GM19438 (cell line): ENCODE measurements at regions not wholly inside any gene's neighbourhood (a gene's known extent, or its start where the extent isn't known, plus 50 kb on each side); places are given as distances from the start of the nearest gene placed in this dataset.

Experiments
- ATAC-seq: cut with Tn5 transposase; IDR thresholded peaks from one replicate; pipeline ENCODE4 v1.9.1; 2021; ENCODE audit warnings: low read depth; ENCODE audit not compliant: unreplicated experiment

- no peak for ATAC-seq
Measured at GRCh38 chr7:142381727-142382390, 124.0 kb upstream of the PRSS58 start.

- no peak for ATAC-seq
Measured at GRCh38 chr7:142380069-142380468, 122.2 kb upstream of the PRSS58 start.

- ATAC-seq: no peak
Measured at GRCh38 chr7:142379201-142379885, 121.5 kb upstream of the PRSS58 start.

GRCh38 chr7:142377567-142377966 lies 119.7 kb upstream of the PRSS58 start:
- ATAC-seq: no peak

- ATAC-seq: no peak
Measured at GRCh38 chr7:142376356-142376997, 118.6 kb upstream of the PRSS58 start.

GRCh38 chr7:142375710-142376313 lies 118.0 kb upstream of the PRSS58 start:
- ATAC-seq: no peak

GRCh38 chr7:142372727-142373126 lies 114.9 kb upstream of the PRSS58 start:
- no peak for ATAC-seq

GRCh38 chr7:142371586-142372377 lies 113.9 kb upstream of the PRSS58 start:
- no peak for ATAC-seq

GRCh38 chr7:142365410-142365842 lies 107.6 kb upstream of the PRSS58 start:
- ATAC-seq: no peak

GRCh38 chr7:142364551-142364950 lies 106.7 kb upstream of the PRSS58 start:
- no peak for ATAC-seq

- ATAC-seq: no peak
Measured at GRCh38 chr7:142362349-142362748, 104.5 kb upstream of the PRSS58 start.

- no peak for ATAC-seq
Measured at GRCh38 chr7:142359694-142360279, 101.9 kb upstream of the PRSS58 start.

- ATAC-seq: peak; percentile 94
Measured at GRCh38 chr7:142357953-142358520, 100.2 kb upstream of the PRSS58 start.

GRCh38 chr7:142356166-142356565 lies 98.3 kb upstream of the PRSS58 start:
- ATAC-seq: no peak

- ATAC-seq: no peak
Measured at GRCh38 chr7:142355328-142355727, 97.5 kb upstream of the PRSS58 start.

GRCh38 chr7:142353147-142354060 lies 95.5 kb upstream of the PRSS58 start:
- no peak for ATAC-seq

GRCh38 chr7:142352543-142352942 lies 94.7 kb upstream of the PRSS58 start:
- ATAC-seq: no peak

GRCh38 chr7:142351145-142351544 lies 93.3 kb upstream of the PRSS58 start:
- ATAC-seq: no peak
